ENCODE measurements at regions not wholly inside any gene's neighbourhood (a gene's known extent, or its start where the extent isn't known, plus 50 kb on each side); places are given as distances from the start of the nearest gene placed in this dataset.

DNA sequence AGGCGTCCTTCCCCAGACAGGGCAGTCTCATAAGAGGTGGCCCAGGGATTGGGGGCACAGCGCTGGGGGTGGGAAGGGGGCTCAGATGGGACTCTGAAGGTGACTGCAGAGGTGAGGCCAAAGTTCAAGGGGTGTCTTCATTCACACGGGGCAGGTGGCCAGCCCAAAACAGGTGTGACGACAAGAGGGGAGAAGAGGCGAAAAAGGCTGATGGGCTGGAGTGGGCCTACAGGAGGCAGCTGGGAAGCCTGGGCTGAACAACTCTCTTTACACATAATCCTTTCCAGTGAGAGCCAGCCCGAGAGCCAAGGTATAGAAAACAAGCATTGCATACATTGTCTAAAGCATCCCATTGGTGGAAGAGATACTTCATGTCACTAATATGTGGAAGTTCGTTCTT is 130.9 kb upstream of the ASB18 start:
- TF ChIP-seq POLR2A (IDR thresholded peaks at IDR 0.05; ENCODE audit: low read length) (no peak), GATA1 (IDR thresholded peaks at IDR 0.05; ENCODE audit: low read depth, low read length) (no peak)
